22Rv1 (cell line): ENCODE measurements at regions not wholly inside any gene's neighbourhood (a gene's known extent, or its start where the extent isn't known, plus 50 kb on each side); places are given as distances from the start of the nearest gene placed in this dataset.
"Not testable (repeated sequence)": the region's sequence is repeated elsewhere in the genome, so short reads cannot be mapped to it uniquely, and the experiment has no call there.

Experiments used
- CTCF ChIP-seq: fragments of 450-650 bp; IDR thresholded peaks from 2 replicates; pipeline ENCODE4 v1.5.1; 2017; ENCODE audit warnings: mild to moderate bottlenecking
- ZFX ChIP-seq: fragments of 450-650 bp; IDR thresholded peaks from 2 replicates; pipeline ENCODE4 v1.6.1; 2017; ENCODE audit warnings: antibody characterized with exemption, borderline replicate concordance

- TF ChIP-seq CTCF, ZFX: not testable (repeated sequence)
Observed at GRCh38 chr2:94587042-94587441, 284.2 kb upstream of the TEKT4 start.
